GM21619 (cell line): ENCODE measurements at regions not wholly inside any gene's neighbourhood (a gene's known extent, or its start where the extent isn't known, plus 50 kb on each side); places are given as distances from the start of the nearest gene placed in this dataset.

Experiments used
- ATAC-seq: cut with Tn5 transposase; IDR thresholded peaks from one replicate; pipeline ENCODE4 v1.9.1; 2021; ENCODE audit not compliant: unreplicated experiment

DNA sequence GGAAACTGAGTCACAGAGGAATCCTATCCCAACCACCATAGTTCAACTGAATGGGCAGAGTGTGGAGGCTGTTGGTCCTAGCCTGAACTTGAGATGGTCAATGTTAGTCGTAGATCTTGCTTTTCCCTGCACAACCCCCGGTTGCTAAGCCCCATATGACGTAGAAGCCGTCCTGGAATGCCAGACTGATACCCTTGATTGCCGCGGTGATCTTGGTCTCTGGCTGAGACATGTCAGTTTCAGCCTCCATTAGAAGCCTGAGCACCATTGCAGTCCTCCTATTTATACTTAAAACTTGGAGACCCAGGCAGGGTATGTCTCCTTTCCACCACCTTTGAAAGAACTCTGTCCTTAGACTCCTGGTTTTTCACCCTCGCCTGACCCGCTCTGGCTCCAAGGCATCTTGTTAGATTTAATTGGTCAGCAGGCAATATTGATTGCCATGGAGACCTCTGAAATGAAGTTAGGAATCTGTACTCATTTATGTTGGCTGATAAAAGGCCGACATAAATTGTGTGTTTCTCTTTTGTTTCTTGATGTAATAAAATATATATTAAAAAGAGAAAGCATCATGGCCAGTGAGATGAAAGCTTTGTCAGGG, 53.4 kb downstream of the RPLP1 start:
- ATAC-seq: no peak

DNA sequence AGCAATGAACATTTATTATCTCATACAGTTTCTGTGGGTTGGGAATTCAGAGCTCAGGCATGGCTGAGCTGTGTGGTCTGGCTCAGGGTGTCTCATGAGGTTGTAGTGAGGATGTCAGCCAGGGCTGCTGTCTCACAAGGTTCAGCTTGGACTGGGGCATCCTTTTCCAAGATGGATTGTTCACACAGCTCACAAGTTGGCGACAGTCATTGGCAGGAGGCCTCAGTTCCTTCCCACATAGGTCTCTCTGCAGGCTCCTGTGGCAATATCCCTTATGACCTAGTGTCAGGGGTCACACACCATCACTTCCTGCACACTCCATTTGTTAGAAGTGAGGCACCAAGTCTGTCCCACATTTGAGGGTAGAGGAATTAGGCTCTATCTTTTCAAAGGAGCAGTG, 56.0 kb downstream of the RPLP1 start:
- ATAC-seq: no peak

DNA sequence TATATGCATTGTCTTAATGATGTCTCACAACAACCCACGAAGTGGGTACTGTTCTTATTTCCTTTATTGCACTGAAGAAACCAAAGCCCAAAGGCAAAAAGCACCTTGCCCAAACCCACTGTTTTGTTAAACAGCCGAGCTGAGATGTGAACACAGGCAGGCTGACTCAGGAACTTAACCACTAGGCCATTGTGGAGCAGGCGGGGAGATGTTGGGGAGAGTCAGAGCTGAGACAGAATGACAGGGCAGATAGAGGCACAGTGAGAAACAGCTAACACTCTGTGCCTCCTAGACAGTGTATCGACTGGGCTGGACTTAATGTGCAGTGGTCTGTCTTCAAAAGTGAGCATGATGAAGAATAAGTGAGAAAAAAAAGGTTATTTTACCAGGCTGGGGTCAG, 56.5 kb downstream of the RPLP1 start:
- ATAC-seq: no peak

DNA sequence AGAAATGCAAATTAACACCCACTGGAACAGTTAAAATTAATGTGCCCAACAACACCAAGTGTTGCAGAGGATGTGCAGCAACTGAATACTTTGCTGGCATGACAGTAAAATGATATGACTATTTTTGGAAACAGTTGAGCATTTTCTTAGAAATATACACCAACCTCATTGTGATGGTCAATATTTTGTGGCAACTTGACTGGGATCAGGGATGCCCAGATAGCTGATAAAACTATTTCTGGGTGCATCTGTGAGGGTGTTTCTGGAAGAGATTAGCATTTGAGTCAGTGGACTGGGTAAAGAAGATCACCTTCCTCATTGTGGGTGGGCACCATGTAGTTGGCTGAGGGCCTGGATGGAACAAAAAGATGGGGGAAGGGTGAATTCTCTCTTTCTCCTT, 57.9 kb downstream of the RPLP1 start:
- ATAC-seq: no peak

DNA sequence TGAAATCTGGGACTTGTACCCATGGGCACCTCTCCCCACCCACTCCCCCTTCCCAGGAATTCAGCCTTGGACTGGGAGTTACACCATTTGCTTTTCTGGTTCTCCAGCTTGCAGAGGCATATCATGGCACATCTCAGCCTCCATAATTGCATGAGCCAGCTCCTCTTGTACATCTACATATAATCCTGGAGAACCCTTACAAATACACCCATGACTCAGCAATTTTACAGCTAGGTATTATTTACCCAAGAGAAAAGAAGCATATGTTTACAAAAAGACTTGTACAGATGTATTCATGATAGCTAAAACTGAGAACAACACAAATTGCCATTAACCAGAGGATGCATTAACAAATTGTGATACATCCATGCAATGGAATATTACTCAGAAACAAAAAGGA, 58.4 kb downstream of the RPLP1 start:
- no peak for ATAC-seq

DNA sequence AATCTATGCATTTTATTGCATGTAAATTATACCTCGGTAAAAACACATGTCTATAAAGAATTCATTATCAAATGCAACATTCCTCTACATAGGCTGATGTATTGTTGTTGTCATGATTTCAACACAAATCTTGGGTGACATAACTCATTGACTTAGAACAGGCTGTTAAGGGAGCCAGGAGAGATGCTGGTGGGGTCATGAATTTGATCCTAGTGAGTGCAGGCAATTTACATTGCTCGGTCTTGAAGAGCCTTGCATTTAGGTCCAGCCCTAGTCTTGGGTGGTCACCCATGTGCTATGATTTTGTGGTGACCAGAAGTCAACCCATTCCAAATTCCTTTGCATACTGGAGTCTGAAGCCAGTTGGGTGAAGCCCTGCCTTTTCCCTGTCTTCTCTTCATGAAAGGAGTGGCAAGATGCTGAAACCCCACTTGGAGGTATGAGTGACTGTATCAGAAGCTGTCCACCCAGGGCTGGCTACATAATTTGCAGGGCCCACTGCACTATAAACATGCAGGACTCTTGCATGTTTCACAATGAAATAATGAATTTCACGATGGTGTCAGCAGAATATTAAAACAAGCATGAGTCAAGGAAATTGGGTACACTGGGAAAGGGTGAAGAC, 59.2 kb downstream of the RPLP1 start:
- no peak for ATAC-seq

DNA sequence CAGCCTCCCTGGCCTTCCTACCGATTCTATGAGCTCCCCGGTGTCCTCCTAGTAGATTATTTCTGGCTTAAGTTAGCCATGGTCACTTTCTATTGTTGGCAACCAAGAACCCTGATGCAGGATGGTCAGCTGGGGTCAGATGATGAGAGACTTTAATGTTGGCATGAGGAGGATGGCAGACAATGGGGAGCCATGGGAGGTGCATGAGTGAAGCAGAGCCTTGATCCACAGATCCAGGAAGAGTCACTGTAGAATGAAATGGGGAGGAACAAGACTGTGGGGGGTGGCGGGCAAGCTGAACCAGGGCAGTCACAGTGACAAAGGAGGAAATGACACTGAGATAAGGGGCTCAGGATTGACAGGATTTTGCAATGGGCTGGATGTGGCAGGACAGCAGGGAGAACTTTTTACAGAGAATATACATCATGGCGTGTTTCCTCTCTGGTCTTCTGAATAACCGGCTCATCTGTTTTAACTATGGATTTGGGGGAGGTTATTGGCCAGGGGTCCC, 60.9 kb downstream of the RPLP1 start:
- no peak for ATAC-seq

DNA sequence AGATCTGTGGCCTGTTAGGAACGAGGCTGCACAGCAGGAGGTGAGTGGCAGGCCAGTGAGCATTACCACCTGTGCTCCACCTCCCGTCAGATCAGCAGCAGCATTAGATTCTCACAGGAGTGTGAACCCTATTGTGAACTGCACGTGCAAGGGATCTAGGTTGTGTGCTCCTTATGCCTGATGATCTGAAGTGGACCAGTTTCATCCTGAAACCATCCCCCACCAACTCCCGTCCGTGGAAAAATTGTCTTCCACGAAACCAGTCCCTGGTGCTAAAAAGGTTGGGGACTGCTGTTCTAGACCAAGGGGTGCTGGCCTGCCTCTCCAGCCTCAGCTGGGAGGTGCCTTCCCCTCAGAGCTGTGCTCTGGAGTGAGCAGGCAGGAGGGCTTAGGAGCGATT, 61.4 kb downstream of the RPLP1 start:
- ATAC-seq: no peak

DNA sequence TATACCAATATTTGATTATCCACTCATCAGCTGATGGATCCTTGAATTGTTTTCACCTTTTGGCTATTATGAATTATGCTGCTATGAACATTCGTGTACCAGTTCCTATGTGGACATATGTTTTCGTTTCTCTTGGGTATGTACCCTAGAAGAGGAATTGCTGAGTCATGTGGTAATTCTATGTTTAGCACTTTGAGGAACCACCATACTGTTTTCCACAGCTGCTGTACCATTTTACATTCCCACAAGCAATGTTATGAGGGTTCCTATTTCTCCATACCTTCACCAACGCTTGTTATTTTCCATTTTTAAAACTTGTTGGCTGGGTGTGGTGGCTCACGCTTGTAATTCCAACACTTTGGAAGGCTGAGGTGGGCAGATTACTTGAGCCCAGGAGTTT, 62.9 kb downstream of the RPLP1 start:
- no peak for ATAC-seq

DNA sequence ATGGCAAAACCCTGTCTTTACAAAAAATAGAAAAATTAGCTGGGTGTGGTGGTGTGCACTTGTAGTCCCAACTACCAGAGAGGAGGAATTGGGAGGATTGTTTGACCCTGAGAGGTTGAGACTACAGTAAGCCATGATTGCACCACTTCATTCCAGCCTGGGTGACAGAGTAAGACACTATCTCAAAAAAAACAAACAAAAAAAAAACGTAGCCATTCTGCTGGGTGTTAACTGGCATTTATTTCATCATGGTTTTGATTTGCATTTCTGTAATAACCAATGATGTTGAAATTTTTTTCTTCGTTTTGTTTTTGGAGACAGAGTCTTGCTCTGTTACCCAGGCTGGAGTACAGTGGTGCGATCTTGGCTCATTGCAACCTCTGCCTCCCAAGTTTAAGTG, 63.3 kb downstream of the RPLP1 start:
- ATAC-seq: no peak

DNA sequence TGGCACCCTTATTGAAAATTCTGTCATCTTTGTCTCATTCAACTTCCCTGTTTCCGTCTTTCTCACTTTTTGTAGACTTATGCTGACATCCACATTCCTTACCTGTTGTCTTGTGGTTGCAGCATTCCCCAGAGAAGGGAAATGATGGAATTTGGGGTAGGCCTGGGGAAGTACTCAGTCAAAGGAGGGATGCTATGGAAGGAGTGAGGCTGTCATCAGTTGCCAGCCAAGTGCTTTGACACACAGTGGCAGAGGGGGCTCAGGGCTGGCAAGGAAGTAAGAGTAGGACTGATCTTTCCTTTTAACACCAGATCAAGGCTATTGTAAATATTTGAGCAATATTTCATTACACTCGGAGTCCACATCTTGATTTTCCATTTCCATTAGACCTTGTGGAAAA, 64.4 kb downstream of the RPLP1 start:
- no peak for ATAC-seq

DNA sequence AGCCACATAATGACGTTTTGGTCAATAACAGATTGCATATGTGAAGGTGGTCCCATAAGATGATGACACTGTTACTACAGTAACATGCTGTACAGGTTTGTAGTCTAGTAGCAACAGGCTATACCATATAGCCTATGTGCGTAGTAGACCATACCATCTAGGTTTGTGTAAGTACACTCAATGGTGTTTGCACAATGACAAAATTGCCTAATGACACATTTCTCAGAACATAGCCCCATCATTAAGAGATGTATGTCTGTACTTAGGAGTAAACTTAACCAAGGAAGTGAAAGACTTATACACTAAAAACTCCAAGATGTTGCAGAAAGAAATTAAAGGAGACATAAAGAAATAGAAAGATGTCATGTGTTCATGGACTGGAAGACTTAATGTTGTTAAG, 66.2 kb downstream of the RPLP1 start:
- ATAC-seq: no peak

DNA sequence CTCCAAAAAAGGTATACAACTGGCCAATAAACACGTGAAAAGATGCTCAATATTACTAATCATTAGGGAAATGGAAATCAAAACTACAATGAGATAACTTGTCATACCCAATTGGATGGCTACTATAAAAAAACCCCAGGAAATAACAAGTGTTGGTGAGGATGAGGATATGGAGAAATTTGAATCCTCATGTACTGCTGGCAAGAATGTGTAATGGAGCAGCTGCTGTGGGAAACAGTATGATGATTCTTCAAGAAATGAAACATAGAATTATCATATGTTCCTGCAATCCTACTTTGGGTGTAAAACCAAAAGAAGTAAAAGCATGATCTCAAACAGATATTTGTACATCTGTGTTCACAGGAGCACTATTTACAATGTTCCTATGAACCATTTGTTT, 67.4 kb downstream of the RPLP1 start:
- ATAC-seq: no peak

DNA sequence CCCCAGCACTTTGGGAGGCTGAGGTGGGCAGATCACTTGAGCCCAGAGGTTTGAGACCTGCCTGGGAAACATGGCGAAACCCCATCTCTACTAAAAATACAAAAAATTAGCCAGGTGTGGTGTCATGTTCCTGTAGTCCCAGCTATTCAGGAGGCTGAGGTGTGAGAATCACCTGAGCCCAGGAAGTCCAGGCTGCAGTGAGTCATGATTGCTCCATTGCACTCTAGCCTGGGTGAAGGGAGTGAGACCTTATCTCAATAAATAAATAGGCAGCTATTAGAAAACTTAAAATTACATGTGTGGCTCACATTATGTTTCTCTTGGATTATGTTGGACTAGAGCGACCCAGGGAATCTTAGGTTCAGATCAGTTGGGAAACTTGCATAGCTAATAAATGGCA, 69.7 kb downstream of the RPLP1 start:
- no peak for ATAC-seq

DNA sequence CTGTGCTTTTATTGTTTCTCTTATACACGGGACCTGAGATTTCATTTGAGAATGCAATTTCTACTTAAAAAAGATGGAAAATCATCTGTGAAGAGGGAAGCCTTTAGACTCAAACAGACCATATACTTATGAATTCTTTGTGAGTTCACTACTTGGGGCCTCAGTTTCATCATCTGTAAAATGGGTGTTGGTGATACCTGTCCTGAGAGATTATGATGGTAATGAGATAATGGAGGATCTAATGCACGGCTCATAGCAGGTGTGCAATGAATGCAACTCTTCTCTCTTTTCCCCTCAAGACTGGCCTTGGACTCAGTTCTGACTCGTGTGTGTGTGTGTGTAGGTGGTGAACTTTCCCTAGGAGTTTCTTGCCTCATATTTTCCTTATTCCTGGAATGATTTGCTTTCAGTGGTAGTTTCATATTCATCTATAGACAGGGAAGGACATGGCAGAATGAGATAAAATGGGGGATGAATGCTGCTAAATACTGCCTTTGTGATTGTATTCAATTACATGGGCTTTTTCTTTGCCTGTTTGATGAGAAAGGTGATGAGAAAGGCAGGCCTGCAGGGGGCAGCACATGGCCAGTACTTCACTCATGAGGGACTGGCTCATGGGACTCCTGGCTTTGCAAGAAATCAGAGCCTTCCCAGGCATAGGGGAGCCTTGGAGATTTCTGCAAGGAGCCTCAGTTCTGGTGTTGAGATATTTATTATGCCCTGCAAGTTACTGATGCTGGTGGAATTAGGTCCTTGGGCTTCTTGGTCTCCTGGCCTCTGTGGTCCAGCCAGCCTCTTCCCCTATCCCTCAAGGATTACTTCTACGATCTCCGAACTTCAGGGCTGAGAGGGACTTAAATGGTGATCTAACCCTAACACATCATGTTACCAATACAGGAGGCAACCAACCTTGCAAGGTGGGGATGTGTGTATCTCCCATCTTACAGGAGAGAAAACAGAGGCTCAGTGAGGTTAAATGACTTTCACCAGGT, 70.7 kb downstream of the RPLP1 start:
- no peak for ATAC-seq

DNA sequence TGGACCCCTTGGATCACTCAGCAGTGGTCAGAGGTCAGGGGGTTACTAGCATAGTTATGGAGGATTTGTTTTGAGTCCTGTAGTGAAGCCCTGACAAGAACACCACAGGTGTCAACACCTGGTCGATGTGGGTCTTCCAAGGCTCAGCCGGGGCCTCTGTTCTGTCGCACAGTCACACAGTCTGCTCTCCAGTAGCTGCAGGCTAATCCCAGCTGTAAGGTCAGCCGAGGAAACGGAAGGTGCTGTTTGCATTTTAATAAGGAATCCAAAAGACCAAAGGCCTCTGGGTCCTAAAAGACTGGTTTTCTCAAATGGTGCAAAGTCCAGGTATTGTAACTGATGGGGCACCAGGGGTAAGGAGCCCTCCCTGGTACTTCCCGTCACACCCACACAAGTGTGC, 71.7 kb downstream of the RPLP1 start:
- no peak for ATAC-seq

DNA sequence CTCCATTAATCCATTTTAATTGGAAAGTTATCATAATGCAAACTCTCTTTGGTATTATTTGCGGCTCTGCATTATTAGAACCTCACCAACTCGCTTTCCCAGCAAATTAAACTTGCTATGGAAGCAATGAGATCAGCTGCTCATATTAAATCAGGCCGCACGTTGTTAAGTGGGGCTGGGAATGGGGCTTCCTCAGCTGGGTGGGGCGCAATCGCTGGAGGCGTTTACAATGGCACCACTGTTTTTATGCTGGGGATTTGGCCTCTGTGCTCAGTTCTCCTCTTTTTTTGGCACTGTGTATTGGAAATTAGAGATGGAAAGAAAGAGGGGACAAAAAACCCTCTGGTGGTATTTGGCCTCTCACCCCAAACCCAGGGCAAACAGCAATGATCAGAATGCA, 72.2 kb downstream of the RPLP1 start:
- no peak for ATAC-seq

DNA sequence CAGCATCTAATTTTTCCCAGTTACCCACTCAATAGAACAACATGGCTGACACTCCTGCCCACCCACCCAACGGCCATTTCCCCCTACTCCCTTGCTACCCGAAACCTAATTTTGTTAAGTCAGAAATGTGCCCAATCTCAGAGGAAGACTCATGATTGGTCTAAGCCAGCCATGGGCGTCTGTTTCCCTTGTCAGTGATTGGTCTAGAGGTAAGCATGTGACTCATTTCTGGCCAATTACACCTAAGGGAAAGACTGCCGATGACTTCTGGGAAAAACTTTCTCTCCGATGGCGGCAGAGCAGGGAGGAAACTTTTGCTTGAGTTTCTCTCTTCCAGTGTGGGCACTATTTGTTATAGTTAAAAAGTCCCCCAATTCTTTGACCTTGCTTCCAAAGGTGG, 72.9 kb downstream of the RPLP1 start:
- no peak for ATAC-seq

DNA sequence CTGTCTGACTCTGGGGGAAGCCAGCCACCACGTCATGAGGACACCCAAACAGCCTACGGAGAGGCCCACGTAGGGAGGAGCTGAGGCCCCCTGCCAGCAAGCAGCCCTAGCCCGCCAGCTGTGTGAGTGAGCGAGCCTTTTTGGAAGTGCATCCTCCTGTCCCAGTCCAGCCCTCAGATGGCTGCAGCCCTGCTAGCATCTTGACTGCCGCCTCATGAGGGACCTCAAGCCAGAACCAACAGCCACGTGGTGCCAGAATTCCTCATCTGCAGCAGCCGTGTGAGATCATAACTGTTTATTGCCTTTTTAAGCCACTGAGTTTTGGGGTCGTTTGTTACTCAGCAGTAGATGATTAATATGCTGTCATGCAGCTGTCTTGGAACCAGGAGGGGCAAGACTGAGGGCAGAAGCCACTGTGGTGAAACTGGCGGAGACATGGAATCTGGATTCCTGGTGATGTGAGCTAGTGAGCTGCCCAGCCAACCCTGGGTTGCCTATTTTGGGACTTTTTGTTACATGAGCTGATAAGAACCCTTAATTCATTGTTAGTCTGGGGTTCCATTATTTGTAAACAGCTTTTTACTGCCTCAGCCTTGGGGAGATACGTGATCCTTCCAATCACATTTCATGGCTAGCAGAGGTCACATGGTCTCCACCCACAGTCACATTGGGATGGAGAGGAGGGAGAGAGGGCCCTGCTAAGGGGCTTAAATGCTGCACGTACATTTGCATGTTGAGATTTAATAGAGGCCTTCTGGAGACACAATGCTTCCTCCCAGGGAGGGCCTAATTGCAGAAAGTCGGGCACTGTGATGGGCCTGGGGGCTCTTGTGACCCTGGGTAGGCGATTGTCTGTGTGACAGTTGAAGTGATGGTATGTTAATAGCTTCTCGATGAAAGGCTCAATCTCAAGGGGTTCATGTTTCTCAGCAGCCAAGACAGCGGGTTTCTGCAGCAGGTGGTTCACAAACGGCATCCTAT, 73.8 kb downstream of the RPLP1 start:
- no peak for ATAC-seq

DNA sequence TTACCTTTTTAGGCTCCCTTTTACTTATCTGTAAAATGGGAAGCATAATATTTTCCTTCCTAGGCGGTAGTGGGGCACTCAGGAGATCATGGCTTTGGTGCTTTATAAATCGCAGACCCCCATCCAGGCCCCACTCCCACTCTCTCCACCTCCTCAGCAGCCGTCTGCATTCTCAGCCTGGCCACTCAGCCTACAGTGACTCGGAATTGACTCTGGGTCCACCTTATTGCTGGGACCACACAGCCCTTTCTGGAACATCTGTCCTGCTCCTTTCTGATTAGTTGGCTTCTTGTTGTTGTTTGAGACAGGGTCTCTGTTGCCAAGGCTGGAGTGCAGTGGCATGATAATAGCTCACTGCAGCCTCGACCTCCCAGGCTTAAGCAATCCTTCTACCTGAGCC, 76.5 kb downstream of the RPLP1 start:
- ATAC-seq: no peak
